Colonic mucosa (tissue), 4 donors: ENCODE measurements at regions not wholly inside any gene's neighbourhood (a gene's known extent, or its start where the extent isn't known, plus 50 kb on each side); places are given as distances from the start of the nearest gene placed in this dataset.

Source experiments
- DNase-seq: peaks from one replicate; pipeline ENCODE4 v3.0.0-alpha.2; 2020
- H3K27ac ChIP-seq: fragments of 200-600 bp; one replicate; pipeline ENCODE4 v1.8.0; 2021
- H3K27me3 ChIP-seq: fragments of 200-600 bp; one replicate; pipeline ENCODE4 v1.8.0; 2021
- H3K36me3 ChIP-seq: fragments of 200-600 bp; one replicate; pipeline ENCODE4 v1.8.0; 2021
- H3K4me1 ChIP-seq: fragments of 200-600 bp; one replicate; pipeline ENCODE4 v1.8.0; 2021; ENCODE audit warnings: mild to moderate bottlenecking
- H3K4me3 ChIP-seq: fragments of 200-600 bp; one replicate; pipeline ENCODE4 v1.8.0; 2021
- H3K9ac ChIP-seq, 2 donors: one replicate each; pipeline ENCODE4 v1.7.0; 2013; ENCODE audit warnings: control low read depth in 2 of 2, low read depth in 2 of 2, low read length in 2 of 2
- H3K9me3 ChIP-seq: fragments of 200-600 bp; one replicate; pipeline ENCODE4 v1.8.0; 2021
- CTCF ChIP-seq: fragments of 200-600 bp; IDR thresholded peaks from one replicate; pipeline ENCODE4 v1.8.0; 2022; ENCODE audit warnings: antibody characterized with exemption, mild to moderate bottlenecking
- intact Hi-C: fragments of 100-400 bp; cut with DNase I; formaldehyde crosslinking; loops from one replicate; pipeline ENCODE4 v1.14.1; 2022
- donor health status: healthy.
- donor health status: DM: no; HTN: no; CAD: no.
- donor health status: DM: no; HTN: no; CAD: no.

DNA sequence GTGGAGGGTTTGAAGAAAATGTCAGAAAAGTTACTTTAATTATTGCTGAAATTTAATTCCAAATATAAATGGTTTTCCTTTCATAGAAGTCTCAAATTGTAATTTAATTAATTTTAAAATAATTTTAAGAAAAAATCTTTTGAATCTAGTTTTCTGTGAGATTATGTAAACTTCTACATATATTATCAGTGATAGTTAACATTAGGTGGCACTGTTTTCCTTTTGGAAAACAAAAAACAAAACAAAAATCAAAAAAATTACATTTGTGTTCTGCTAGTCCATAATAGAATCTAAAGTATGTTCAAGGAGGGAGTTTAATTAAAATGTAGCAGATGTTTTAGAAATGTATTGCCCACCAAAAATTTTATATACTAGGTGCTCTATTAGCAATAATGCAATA is 1456.7 kb downstream of the REEP3 start:
- peak; percentile 8 for TF ChIP-seq CTCF
- Histone ChIP-seq H3K4me1 (no peaks in the 10 kb centered on the region), H3K4me3 (no peak overlapping the region), H3K27ac (no peak overlapping the region), H3K9me3 (no peaks in the 10 kb centered on the region), H3K9ac (no peak overlapping the region), H3K36me3 (no peaks in the 10 kb centered on the region), H3K27me3 (no peaks in the 10 kb centered on the region)
- DNase-seq, result no peak
- intact Hi-C loops, result no loop called here

DNA sequence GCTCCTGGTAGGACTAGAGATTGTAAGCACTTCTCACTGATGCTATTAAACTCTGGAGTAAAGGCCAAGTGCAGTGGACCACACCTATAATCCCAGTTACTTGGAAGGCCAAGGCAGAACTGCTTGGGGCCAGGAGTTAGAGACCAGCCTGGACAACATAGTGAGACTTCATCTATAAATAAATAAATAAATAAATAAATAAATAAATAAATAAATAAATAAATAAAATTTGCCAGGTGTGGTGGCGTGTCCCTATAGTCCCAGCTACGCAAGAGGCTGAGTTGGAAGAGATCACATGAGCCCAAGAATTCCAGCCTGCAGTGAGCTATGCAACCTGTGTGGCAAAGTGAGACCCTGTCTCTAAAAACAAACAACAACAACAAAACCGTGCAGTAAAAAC is 1475.7 kb downstream of the REEP3 start:
- intact Hi-C loops, result no loop called here
- no peak for TF ChIP-seq CTCF
- no peaks in the 10 kb centered on the region for H3K9me3 ChIP-seq

GRCh38 chr10:65010845-65011244 is 1489.6 kb downstream of the REEP3 start:
- Histone ChIP-seq H3K9ac (no peak overlapping the region), H3K4me3 (no peak overlapping the region), H3K36me3 (no peaks in the 10 kb centered on the region), H3K4me1 (no peaks in the 10 kb centered on the region), H3K27me3 (no peaks in the 10 kb centered on the region), H3K9me3 (no peaks in the 10 kb centered on the region), H3K27ac (no peak overlapping the region)
- no peak for TF ChIP-seq CTCF
- intact Hi-C loops, result no loop called here
- no peak for DNase-seq

More for the DNA sequence above, 1475.7 kb downstream of the REEP3 start:
- H3K4me1 ChIP-seq, result no peaks in the 10 kb centered on the region
- H3K27ac ChIP-seq, result no peak overlapping the region
- H3K36me3 ChIP-seq, result no peaks in the 10 kb centered on the region
- no peaks in the 10 kb centered on the region for H3K27me3 ChIP-seq
- no peak overlapping the region for H3K9ac ChIP-seq
- no peak for DNase-seq
- H3K4me3 ChIP-seq, result no peak overlapping the region

GRCh38 chr10:65017523-65017922 is 1496.3 kb downstream of the REEP3 start:
- Histone ChIP-seq H3K27ac (no peak overlapping the region), H3K4me1 (no peaks in the 10 kb centered on the region), H3K4me3 (no peak overlapping the region), H3K9ac (no peak overlapping the region), H3K9me3 (no peaks in the 10 kb centered on the region), H3K27me3 (no peaks in the 10 kb centered on the region), H3K36me3 (no peaks in the 10 kb centered on the region)
- no peak for TF ChIP-seq CTCF
- no peak for DNase-seq
- intact Hi-C loops, result no loop called here

DNA sequence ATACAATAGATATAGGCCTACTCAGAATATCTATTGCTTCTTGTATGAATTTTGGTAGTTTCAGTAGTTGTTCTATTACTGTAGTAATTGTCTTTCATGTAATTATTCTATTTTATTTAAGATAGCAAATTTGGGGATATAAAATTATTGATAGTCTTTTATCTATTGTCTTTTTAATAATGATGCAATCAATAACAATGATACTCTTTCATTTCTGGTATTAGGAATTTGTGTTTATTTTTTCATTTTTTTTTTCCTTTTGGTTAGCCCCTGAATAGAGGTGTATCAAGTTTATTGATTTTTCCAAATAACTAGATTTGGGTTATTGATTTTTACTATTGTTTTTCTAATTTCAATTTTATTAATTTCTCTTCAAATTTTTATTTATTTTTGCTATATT is 1503.7 kb downstream of the REEP3 start:
- H3K27me3 ChIP-seq, result no peaks in the 10 kb centered on the region
- no peak for DNase-seq
- intact Hi-C loops, result no loop called here
- H3K9me3 ChIP-seq, result no peaks in the 10 kb centered on the region
- H3K4me1 ChIP-seq, result no peaks in the 10 kb centered on the region
- no peak overlapping the region for H3K4me3 ChIP-seq
- no peaks in the 10 kb centered on the region for H3K36me3 ChIP-seq
- no peak for TF ChIP-seq CTCF
- H3K27ac ChIP-seq, result no peak overlapping the region
- H3K9ac ChIP-seq, result no peak overlapping the region

DNA sequence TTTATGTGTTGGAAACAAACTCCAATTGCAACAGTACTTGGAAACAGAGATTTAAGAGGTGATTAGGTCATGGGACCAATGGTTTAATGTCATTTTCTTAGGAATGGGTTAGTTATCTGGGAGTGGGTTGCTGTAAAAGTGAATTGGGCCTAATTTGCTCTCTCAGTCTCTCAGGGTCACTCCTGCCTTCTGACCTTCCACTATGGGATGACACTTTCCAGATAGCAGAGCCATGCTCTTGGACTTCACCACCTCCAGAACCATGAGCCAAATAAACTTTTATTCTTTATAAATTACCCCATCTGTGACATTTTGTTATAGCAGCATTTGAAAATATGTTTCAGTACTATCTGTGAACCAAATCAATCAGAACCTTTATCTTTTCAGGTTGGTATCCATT is 1509.1 kb downstream of the REEP3 start:
- intact Hi-C loops, result no loop called here
- no peak for DNase-seq
- Histone ChIP-seq H3K4me1 (no peaks in the 10 kb centered on the region), H3K27ac (no peak overlapping the region), H3K9ac (no peak overlapping the region), H3K4me3 (no peak overlapping the region), H3K27me3 (no peaks in the 10 kb centered on the region), H3K9me3 (no peaks in the 10 kb centered on the region), H3K36me3 (no peaks in the 10 kb centered on the region)
- no peak for TF ChIP-seq CTCF
